Fibroblast of skin of right quadriceps (primary cell): ENCODE measurements at regions not wholly inside any gene's neighbourhood (a gene's known extent, or its start where the extent isn't known, plus 50 kb on each side); places are given as distances from the start of the nearest gene placed in this dataset.
"Not testable (repeated sequence)": the region's sequence is repeated elsewhere in the genome, so short reads cannot be mapped to it uniquely, and the experiment has no call there.

ENCODE experiments used
- DNase-seq: peaks from one replicate; pipeline ENCODE4 v3.0.0-alpha.2; 2013

- no peak for DNase-seq
These were observed 358.1 kb downstream of the LRRIQ3 start for GRCh38 chr1:73839922-73840321.

- peak; percentile 63 for DNase-seq
These were observed 365.4 kb downstream of the LRRIQ3 start for GRCh38 chr1:73832276-73833181.

- DNase-seq = not testable (repeated sequence)
These were observed 370.7 kb downstream of the LRRIQ3 start for GRCh38 chr1:73827283-73827682.

GRCh38 chr1:73824065-73824464 lies 373.9 kb downstream of the LRRIQ3 start:
- DNase-seq = no peak

- no peak for DNase-seq
These were observed 376.5 kb downstream of the LRRIQ3 start for GRCh38 chr1:73821520-73821919.

- DNase-seq = no peak
These were observed 377.1 kb downstream of the LRRIQ3 start for GRCh38 chr1:73820843-73821242.

- DNase-seq = peak; percentile 10
These were observed 384.3 kb downstream of the LRRIQ3 start for GRCh38 chr1:73813716-73814115.

GRCh38 chr1:73813236-73813635 lies 384.7 kb downstream of the LRRIQ3 start:
- no peak for DNase-seq

- no peak for DNase-seq
These were observed 386.2 kb downstream of the LRRIQ3 start for GRCh38 chr1:73811798-73812197.

- no peak for DNase-seq
These were observed 393.0 kb downstream of the LRRIQ3 start for GRCh38 chr1:73804935-73805334.

GRCh38 chr1:73803380-73803779 lies 394.6 kb downstream of the LRRIQ3 start:
- DNase-seq = no peak

GRCh38 chr1:73801912-73802429 lies 396.0 kb downstream of the LRRIQ3 start:
- peak; percentile 32 for DNase-seq

GRCh38 chr1:73800376-73800775 lies 397.6 kb downstream of the LRRIQ3 start:
- DNase-seq = peak; percentile 84

GRCh38 chr1:73789965-73790364 lies 408.0 kb downstream of the LRRIQ3 start:
- no peak for DNase-seq

- DNase-seq = no peak
These were observed 413.9 kb downstream of the LRRIQ3 start for GRCh38 chr1:73784026-73784425.

- peak; percentile 6 for DNase-seq
These were observed 414.6 kb downstream of the LRRIQ3 start for GRCh38 chr1:73783352-73783751.

GRCh38 chr1:73782901-73783300 lies 415.1 kb downstream of the LRRIQ3 start:
- peak; percentile 41 for DNase-seq

- peak; percentile 45 for DNase-seq
These were observed 416.7 kb downstream of the LRRIQ3 start for GRCh38 chr1:73781251-73781650.

GRCh38 chr1:73778471-73778870 lies 419.5 kb downstream of the LRRIQ3 start:
- no peak for DNase-seq

- no peak for DNase-seq
These were observed 422.1 kb downstream of the LRRIQ3 start for GRCh38 chr1:73775896-73776295.

- DNase-seq = no peak
These were observed 425.0 kb downstream of the LRRIQ3 start for GRCh38 chr1:73772941-73773340.

GRCh38 chr1:73771396-73771795 lies 426.6 kb downstream of the LRRIQ3 start:
- no peak for DNase-seq

GRCh38 chr1:73770109-73770905 lies 427.7 kb downstream of the LRRIQ3 start:
- DNase-seq = no peak
